Neural cell (in vitro differentiated cells): ENCODE measurements at regions not wholly inside any gene's neighbourhood (a gene's known extent, or its start where the extent isn't known, plus 50 kb on each side); places are given as distances from the start of the nearest gene placed in this dataset.

Experiments
- H2AFZ ChIP-seq: fragments of 200-600, 300-800 bp; sonication (generic), shearing (Covaris generic); 2 replicates; pipeline ENCODE4 v1.6.0; 2014; ENCODE audit warnings: low read depth, mild to moderate bottlenecking, antibody characterized with exemption, low read length, moderate library complexity
- H3F3A ChIP-seq: fragments of 200-600 bp; shearing (Covaris generic); 2 replicates; pipeline ENCODE4 v1.6.1; 2016; ENCODE audit warnings: mild to moderate bottlenecking, moderate library complexity, mixed read lengths, antibody characterized with exemption, low read length; ENCODE audit not compliant: insufficient read depth, poor library complexity, severe bottlenecking
- H3K27ac ChIP-seq: fragments of 200-600, 300-800 bp; sonication (generic), shearing (Covaris generic); 2 replicates; pipeline ENCODE4 v1.5.1; 2014; ENCODE audit warnings: mild to moderate bottlenecking, low read length, moderate library complexity
- H3K27me3 ChIP-seq: fragments of 300-800, 200-600 bp; sonication (generic), shearing (Covaris generic); 2 replicates; pipeline ENCODE4 v1.6.0; 2014; ENCODE audit warnings: mild to moderate bottlenecking, low read depth, low read length, moderate library complexity; ENCODE audit not compliant: insufficient read depth
- H3K36me3 ChIP-seq: fragments of 300-800, 200-600 bp; sonication (generic), shearing (Covaris generic); 2 replicates; pipeline ENCODE4 v1.5.1; 2014; ENCODE audit warnings: mild to moderate bottlenecking, antibody characterized with exemption, low read length, moderate library complexity; ENCODE audit not compliant: insufficient read depth
- H3K4me2 ChIP-seq: fragments of 300-800, 200-600 bp; sonication (generic), shearing (Covaris generic); 2 replicates; pipeline ENCODE4 v1.6.0; 2014; ENCODE audit warnings: mild to moderate bottlenecking, low read length
- H3K4me3 ChIP-seq: fragments of 300-800, 200-600 bp; sonication (generic), shearing (Covaris generic); 2 replicates; pipeline ENCODE4 v1.5.1; 2014; ENCODE audit warnings: mild to moderate bottlenecking, low read length, moderate library complexity
- H3K79me2 ChIP-seq: fragments of 200-600 bp; shearing (Covaris generic); replicated peaks from 2 replicates; pipeline ENCODE4 v1.6.0; 2014; ENCODE audit warnings: mild to moderate bottlenecking, low read length, moderate library complexity; ENCODE audit not compliant: insufficient read depth
- H3K9ac ChIP-seq: fragments of 300-800, 200-600 bp; sonication (generic), shearing (Covaris generic); 2 replicates; pipeline ENCODE4 v1.6.1; 2016; ENCODE audit warnings: mild to moderate bottlenecking, low read length, mixed read lengths
- H3K9me2 ChIP-seq: fragments of 200-600 bp; shearing (Covaris generic); 2 replicates; pipeline ENCODE4 v1.6.1; 2016; ENCODE audit warnings: mild to moderate bottlenecking, low read length, mixed read lengths; ENCODE audit not compliant: insufficient read depth
- H3K9me3 ChIP-seq: fragments of 200-600, 300-800 bp; sonication (generic), shearing (Covaris generic); 2 replicates; pipeline ENCODE4 v1.6.1; 2016; ENCODE audit warnings: mild to moderate bottlenecking, mixed run types, low read length, moderate library complexity, mixed read lengths
- H4K20me1 ChIP-seq: fragments of 200-600 bp; shearing (Covaris generic); 2 replicates; pipeline ENCODE4 v1.6.1; 2016; ENCODE audit warnings: mild to moderate bottlenecking, mixed run types; ENCODE audit not compliant: insufficient read depth
- CTCF ChIP-seq: fragments of 450-650 bp; IDR thresholded peaks from 2 replicates; pipeline ENCODE4 v1.5.1; 2014; ENCODE audit warnings: antibody characterized with exemption, mild to moderate bottlenecking, moderate library complexity; ENCODE audit not compliant: poor library complexity, severe bottlenecking
- EP300 ChIP-seq: fragments of 450-650 bp; conservative IDR thresholded peaks from 2 replicates; pipeline ENCODE4 v1.6.1; 2014; ENCODE audit warnings: antibody characterized with exemption, mild to moderate bottlenecking, moderate library complexity; ENCODE audit not compliant: poor library complexity, severe bottlenecking
- EZH2 ChIP-seq: fragments of 200-600, 300-800 bp; shearing (Covaris generic), sonication (generic); IDR thresholded peaks from 2 replicates; pipeline ENCODE4 v1.6.1; 2014; ENCODE audit warnings: antibody characterized with exemption, low read length, borderline replicate concordance, mild to moderate bottlenecking; ENCODE audit not compliant: insufficient read depth, poor library complexity, severe bottlenecking
- MXI1 ChIP-seq: fragments of 450-650 bp; conservative IDR thresholded peaks from 2 replicates; pipeline ENCODE4 v1.6.1; 2014; ENCODE audit warnings: antibody characterized with exemption, mild to moderate bottlenecking; ENCODE audit not compliant: poor library complexity, severe bottlenecking
- POLR2AphosphoS5 ChIP-seq: IDR thresholded peaks from 2 replicates; pipeline ENCODE4 v1.6.1; 2012
- RAD21 ChIP-seq: fragments of 450-650 bp; conservative IDR thresholded peaks from 2 replicates; pipeline ENCODE4 v1.6.1; 2014; ENCODE audit warnings: antibody characterized with exemption, mild to moderate bottlenecking, moderate library complexity
- SMC3 ChIP-seq: fragments of 450-650 bp; conservative IDR thresholded peaks from 2 replicates; pipeline ENCODE4 v1.6.1; 2014; ENCODE audit warnings: antibody characterized with exemption, mild to moderate bottlenecking, moderate library complexity; ENCODE audit not compliant: poor library complexity
- TAF1 ChIP-seq: IDR thresholded peaks from 2 replicates; pipeline ENCODE4 v1.6.1; 2012; ENCODE audit warnings: low read depth
- TF ChIP-seq, protein P1 (sequence below): IDR thresholded peaks from 2 replicates; pipeline ENCODE4 v1.6.1; 2012; ENCODE audit warnings: borderline replicate concordance

DNA sequence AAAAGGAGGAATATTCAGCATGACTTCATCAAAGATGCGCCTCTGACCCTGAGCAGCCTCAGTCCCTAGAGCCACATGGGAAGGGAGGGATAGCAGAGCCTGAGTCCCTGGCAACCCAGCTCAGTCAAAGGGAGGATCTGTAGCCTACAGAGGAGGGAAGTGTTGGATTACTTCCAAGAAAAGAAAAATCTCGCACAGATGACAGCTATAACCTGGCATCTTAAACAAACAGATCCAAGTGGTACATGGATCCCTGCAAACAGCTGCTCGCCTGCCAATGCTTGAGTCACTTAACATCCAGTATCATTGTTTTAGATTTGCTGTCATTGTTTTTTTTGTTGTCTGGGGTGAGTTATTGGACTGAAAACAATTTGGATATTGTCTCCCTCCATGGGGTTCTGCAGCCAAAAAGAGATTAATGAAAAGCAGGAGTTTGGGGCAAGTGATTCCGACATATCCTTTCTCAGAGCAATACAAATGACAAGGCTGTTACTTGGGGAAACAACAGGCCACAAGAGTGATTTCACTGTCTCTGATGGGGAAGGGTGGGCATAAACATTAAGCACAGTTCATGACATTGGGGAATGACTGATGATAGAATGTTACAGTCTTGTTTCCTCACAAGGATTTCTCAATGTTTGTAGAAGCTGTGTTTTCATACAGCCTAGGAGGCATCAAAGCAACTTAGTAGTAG, 153.5 kb upstream of the KIF2A start:
- H3K9me2 ChIP-seq, result no peaks in the 10 kb centered on the region
- H4K20me1 ChIP-seq, result no peaks in the 10 kb centered on the region
- H3K9ac ChIP-seq, result no peak overlapping the region
- no peak overlapping the region for H2AFZ ChIP-seq
- H3F3A ChIP-seq, result no peaks in the 10 kb centered on the region
- H3K4me2 ChIP-seq, result no peak overlapping the region
- no peaks in the 10 kb centered on the region for H3K27me3 ChIP-seq
- no peak overlapping the region for H3K27ac ChIP-seq
- no peaks in the 10 kb centered on the region for H3K36me3 ChIP-seq
- peaks cover 6% of the 10 kb centered on the region for H3K9me3 ChIP-seq
- TF ChIP-seq POLR2AphosphoS5, result no peak
- no peak for TF ChIP-seq SMC3
- no peak for TF ChIP-seq EZH2
- no peak for TF ChIP-seq CTCF
- TF ChIP-seq, protein P1, sequence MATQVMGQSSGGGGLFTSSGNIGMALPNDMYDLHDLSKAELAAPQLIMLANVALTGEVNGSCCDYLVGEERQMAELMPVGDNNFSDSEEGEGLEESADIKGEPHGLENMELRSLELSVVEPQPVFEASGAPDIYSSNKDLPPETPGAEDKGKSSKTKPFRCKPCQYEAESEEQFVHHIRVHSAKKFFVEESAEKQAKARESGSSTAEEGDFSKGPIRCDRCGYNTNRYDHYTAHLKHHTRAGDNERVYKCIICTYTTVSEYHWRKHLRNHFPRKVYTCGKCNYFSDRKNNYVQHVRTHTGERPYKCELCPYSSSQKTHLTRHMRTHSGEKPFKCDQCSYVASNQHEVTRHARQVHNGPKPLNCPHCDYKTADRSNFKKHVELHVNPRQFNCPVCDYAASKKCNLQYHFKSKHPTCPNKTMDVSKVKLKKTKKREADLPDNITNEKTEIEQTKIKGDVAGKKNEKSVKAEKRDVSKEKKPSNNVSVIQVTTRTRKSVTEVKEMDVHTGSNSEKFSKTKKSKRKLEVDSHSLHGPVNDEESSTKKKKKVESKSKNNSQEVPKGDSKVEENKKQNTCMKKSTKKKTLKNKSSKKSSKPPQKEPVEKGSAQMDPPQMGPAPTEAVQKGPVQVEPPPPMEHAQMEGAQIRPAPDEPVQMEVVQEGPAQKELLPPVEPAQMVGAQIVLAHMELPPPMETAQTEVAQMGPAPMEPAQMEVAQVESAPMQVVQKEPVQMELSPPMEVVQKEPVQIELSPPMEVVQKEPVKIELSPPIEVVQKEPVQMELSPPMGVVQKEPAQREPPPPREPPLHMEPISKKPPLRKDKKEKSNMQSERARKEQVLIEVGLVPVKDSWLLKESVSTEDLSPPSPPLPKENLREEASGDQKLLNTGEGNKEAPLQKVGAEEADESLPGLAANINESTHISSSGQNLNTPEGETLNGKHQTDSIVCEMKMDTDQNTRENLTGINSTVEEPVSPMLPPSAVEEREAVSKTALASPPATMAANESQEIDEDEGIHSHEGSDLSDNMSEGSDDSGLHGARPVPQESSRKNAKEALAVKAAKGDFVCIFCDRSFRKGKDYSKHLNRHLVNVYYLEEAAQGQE, result no peak
- no peak for TF ChIP-seq EP300
- TF ChIP-seq MXI1, result no peak
- no peak for TF ChIP-seq TAF1
- no peaks in the 10 kb centered on the region for H3K79me2 ChIP-seq
- no peak overlapping the region for H3K4me3 ChIP-seq

DNA sequence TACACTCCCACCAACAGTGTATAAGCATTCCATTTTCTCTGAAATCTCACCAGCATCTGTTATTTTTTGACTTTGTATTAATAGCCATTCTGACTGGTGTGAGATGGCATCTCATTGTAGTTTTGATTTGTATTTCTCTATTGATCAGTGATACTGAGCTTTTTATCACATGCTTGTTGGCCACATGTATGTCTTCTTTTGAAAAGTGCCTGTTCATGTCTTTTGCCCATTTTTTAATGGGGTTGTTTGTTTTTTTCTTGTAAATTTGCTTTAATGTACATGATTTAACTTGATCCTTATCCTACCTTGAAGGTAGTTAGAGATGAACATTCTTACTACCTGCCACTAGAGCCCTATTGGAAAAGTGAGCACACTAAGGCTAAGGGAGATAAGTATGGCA, 151.2 kb upstream of the KIF2A start:
- no peaks in the 10 kb centered on the region for H3K9me2 ChIP-seq
- no peaks in the 10 kb centered on the region for H3K79me2 ChIP-seq
- no peaks in the 10 kb centered on the region for H3K36me3 ChIP-seq
- peaks cover 6% of the 10 kb centered on the region for H3K9me3 ChIP-seq
- no peaks in the 10 kb centered on the region for H4K20me1 ChIP-seq
- no peaks in the 10 kb centered on the region for H3F3A ChIP-seq
- TF ChIP-seq POLR2AphosphoS5 (no peak), MXI1 (no peak), TAF1 (no peak), EZH2 (no peak), EP300 (no peak), CTCF (no peak), RAD21 (no peak), SMC3 (no peak)
- TF ChIP-seq, protein P1, result no peak
- no peak overlapping the region for H3K9ac ChIP-seq
- H3K27me3 ChIP-seq, result no peaks in the 10 kb centered on the region
- H2AFZ ChIP-seq, result no peak overlapping the region
- H3K4me2 ChIP-seq, result no peak overlapping the region
- no peak overlapping the region for H3K4me3 ChIP-seq
- no peak overlapping the region for H3K27ac ChIP-seq
